NCI-H2029 treated with DMSO at 0.1 percent for 48 hours (cell line): ENCODE measurements at regions not wholly inside any gene's neighbourhood (a gene's known extent, or its start where the extent isn't known, plus 50 kb on each side); places are given as distances from the start of the nearest gene placed in this dataset.

ENCODE experiments used
- DNase-seq: peaks from one replicate; lab custom pipeline; 2025; lab: John Stamatoyannopoulos, UW

GRCh38 chr15:88382482-88382983 is 84.7 kb downstream of the MRPL46 start:
- DNase-seq = no peak

- DNase-seq = no peak
Measured at GRCh38 chr15:88378188-88378637, 89.0 kb downstream of the MRPL46 start.

- no peak for DNase-seq
Measured at GRCh38 chr15:88377509-88377908, 89.7 kb downstream of the MRPL46 start.

GRCh38 chr15:88376574-88377174 is 90.5 kb downstream of the MRPL46 start:
- DNase-seq = no peak

- DNase-seq = no peak
Measured at GRCh38 chr15:88375234-88375927, 91.8 kb downstream of the MRPL46 start.

GRCh38 chr15:88365124-88365523 is 102.1 kb downstream of the MRPL46 start:
- no peak for DNase-seq

GRCh38 chr15:88348579-88349230 is 92.2 kb upstream of the NTRK3 start:
- no peak for DNase-seq

- DNase-seq = no peak
Measured at GRCh38 chr15:88345962-88346361, 89.4 kb upstream of the NTRK3 start.

- DNase-seq = no peak
Measured at GRCh38 chr15:88344786-88345185, 88.2 kb upstream of the NTRK3 start.

- DNase-seq = no peak
Measured at GRCh38 chr15:88342666-88343065, 86.1 kb upstream of the NTRK3 start.

GRCh38 chr15:88341653-88342052 is 85.1 kb upstream of the NTRK3 start:
- no peak for DNase-seq

GRCh38 chr15:88341006-88341405 is 84.5 kb upstream of the NTRK3 start:
- no peak for DNase-seq

- DNase-seq = no peak
Measured at GRCh38 chr15:88337993-88338392, 81.5 kb upstream of the NTRK3 start.

- DNase-seq = no peak
Measured at GRCh38 chr15:88335074-88335473, 78.5 kb upstream of the NTRK3 start.

GRCh38 chr15:88334436-88334835 is 77.9 kb upstream of the NTRK3 start:
- no peak for DNase-seq

GRCh38 chr15:88331291-88331690 is 74.8 kb upstream of the NTRK3 start:
- peak; percentile 0 for DNase-seq

GRCh38 chr15:88326924-88327323 is 70.4 kb upstream of the NTRK3 start:
- no peak for DNase-seq

- no peak for DNase-seq
Measured at GRCh38 chr15:88324741-88325065, 68.2 kb upstream of the NTRK3 start.

- DNase-seq = no peak
Measured at GRCh38 chr15:88323976-88324740, 67.6 kb upstream of the NTRK3 start.

- DNase-seq = peak; percentile 1
Measured at GRCh38 chr15:88323468-88323867, 66.9 kb upstream of the NTRK3 start.

GRCh38 chr15:88322461-88322860 is 65.9 kb upstream of the NTRK3 start:
- DNase-seq = no peak

GRCh38 chr15:88321271-88321670 is 64.7 kb upstream of the NTRK3 start:
- DNase-seq = no peak

GRCh38 chr15:88316586-88316985 is 60.0 kb upstream of the NTRK3 start:
- DNase-seq = no peak
